ENCODE measurements at regions not wholly inside any gene's neighbourhood (a gene's known extent, or its start where the extent isn't known, plus 50 kb on each side); places are given as distances from the start of the nearest gene placed in this dataset.
"Not testable (repeated sequence)": the region's sequence is repeated elsewhere in the genome, so short reads cannot be mapped to it uniquely, and the experiment has no call there.

- H3K36me3 ChIP-seq (ENCODE audit: control insufficient read depth, insufficient read depth, low read length); H3K27me3 ChIP-seq (ENCODE audit: control insufficient read depth, insufficient read depth, low read length); H3K27ac ChIP-seq (ENCODE audit: low read depth, low read length); H3K9ac ChIP-seq (ENCODE audit: low read length); H3K4me3 ChIP-seq (ENCODE audit: low read depth, low read length); H3K4me1 ChIP-seq (ENCODE audit: control insufficient read depth, insufficient read depth, low read length); H3K9me3 ChIP-seq (ENCODE audit: control insufficient read depth, insufficient read depth, low read depth, low read length): not testable (repeated sequence)
These were observed 1328.4 kb downstream of the RPIA start for GRCh38 chr2:90019908-90020307.

DNA sequence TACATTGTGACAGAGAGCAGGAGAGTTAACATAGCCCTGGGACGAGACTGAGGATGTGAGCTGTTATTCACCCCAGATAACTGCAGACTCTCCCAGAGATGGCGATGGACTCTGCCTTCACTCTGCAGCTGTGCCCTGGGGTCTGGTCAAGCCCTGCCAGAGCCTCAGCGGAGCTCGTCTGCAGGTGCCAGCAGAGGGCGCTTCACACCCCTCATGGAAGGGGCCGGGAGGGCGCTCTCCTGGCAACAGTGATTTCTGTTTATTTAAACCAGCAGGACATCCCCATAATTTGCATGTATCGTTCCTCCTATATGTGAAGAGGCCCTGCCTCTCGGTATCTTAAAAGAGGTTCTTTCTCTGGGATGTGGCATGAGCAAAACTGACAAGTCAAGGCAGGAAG lies 1329.8 kb downstream of the RPIA start:
- not testable (repeated sequence) for H3K4me3 ChIP-seq (ENCODE audit: low read depth, low read length); H3K9ac ChIP-seq (ENCODE audit: low read length); H3K27ac ChIP-seq (ENCODE audit: low read depth, low read length); H3K36me3 ChIP-seq (ENCODE audit: control insufficient read depth, insufficient read depth, low read length); H3K9me3 ChIP-seq (ENCODE audit: control insufficient read depth, insufficient read depth, low read depth, low read length); H3K4me1 ChIP-seq (ENCODE audit: control insufficient read depth, insufficient read depth, low read length); H3K27me3 ChIP-seq (ENCODE audit: control insufficient read depth, insufficient read depth, low read length)

DNA sequence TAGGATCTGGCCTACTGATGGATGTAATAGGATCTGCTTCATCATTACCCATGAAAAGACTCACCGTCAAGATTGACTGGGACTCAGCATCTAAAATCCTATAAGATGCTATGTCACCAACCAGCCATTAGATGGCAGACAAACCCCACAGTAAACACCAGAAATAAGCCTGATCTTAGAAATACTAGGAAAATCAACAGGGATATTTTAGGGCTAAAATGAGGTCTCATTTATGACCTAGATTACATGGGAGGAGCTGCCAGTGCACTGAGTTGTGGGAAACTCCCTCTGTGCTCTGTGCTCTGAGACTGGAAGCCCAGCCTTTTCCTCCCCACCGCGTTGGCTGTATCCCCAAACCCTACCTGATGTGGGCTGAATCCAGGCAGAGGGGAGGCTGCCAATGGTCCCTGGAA lies 1335.8 kb downstream of the RPIA start:
- not testable (repeated sequence) for H3K9me3 ChIP-seq (ENCODE audit: control insufficient read depth, insufficient read depth, low read depth, low read length); H3K27me3 ChIP-seq (ENCODE audit: control insufficient read depth, insufficient read depth, low read length); H3K4me3 ChIP-seq (ENCODE audit: low read depth, low read length); H3K4me1 ChIP-seq (ENCODE audit: control insufficient read depth, insufficient read depth, low read length); H3K9ac ChIP-seq (ENCODE audit: low read length); H3K36me3 ChIP-seq (ENCODE audit: control insufficient read depth, insufficient read depth, low read length); H3K27ac ChIP-seq (ENCODE audit: low read depth, low read length)

GRCh38 chr2:90028381-90029079 lies 1337.1 kb downstream of the RPIA start:
- not testable (repeated sequence) for H3K4me3 ChIP-seq (ENCODE audit: low read depth, low read length); H3K9me3 ChIP-seq (ENCODE audit: control insufficient read depth, insufficient read depth, low read depth, low read length); H3K36me3 ChIP-seq (ENCODE audit: control insufficient read depth, insufficient read depth, low read length); H3K27ac ChIP-seq (ENCODE audit: low read depth, low read length); H3K27me3 ChIP-seq (ENCODE audit: control insufficient read depth, insufficient read depth, low read length); H3K4me1 ChIP-seq (ENCODE audit: control insufficient read depth, insufficient read depth, low read length); H3K9ac ChIP-seq (ENCODE audit: low read length)

DNA sequence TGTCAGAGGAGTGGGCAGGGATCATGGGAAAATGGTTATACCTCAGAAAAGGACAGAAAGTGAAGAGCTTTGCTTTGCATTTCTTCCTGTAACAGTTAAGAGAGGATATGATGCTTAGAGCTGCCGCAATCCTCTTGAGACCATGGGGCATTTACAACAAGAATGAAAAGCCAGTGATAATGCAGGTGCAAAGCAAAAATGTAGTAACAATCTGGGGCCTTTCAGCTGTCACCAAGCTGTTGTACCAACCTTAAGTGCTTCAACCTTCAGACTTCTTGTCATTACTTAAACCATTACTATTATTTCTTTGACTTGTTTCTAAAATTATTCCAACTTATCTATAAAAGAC lies 1337.6 kb downstream of the RPIA start:
- H3K4me1 ChIP-seq (ENCODE audit: control insufficient read depth, insufficient read depth, low read length); H3K9me3 ChIP-seq (ENCODE audit: control insufficient read depth, insufficient read depth, low read depth, low read length); H3K9ac ChIP-seq (ENCODE audit: low read length); H3K4me3 ChIP-seq (ENCODE audit: low read depth, low read length); H3K36me3 ChIP-seq (ENCODE audit: control insufficient read depth, insufficient read depth, low read length); H3K27ac ChIP-seq (ENCODE audit: low read depth, low read length); H3K27me3 ChIP-seq (ENCODE audit: control insufficient read depth, insufficient read depth, low read length): not testable (repeated sequence)

GRCh38 chr2:90032269-90032668 lies 1340.8 kb downstream of the RPIA start:
- H3K9me3 ChIP-seq (ENCODE audit: control insufficient read depth, insufficient read depth, low read depth, low read length); H3K4me3 ChIP-seq (ENCODE audit: low read depth, low read length); H3K36me3 ChIP-seq (ENCODE audit: control insufficient read depth, insufficient read depth, low read length); H3K27me3 ChIP-seq (ENCODE audit: control insufficient read depth, insufficient read depth, low read length); H3K27ac ChIP-seq (ENCODE audit: low read depth, low read length); H3K4me1 ChIP-seq (ENCODE audit: control insufficient read depth, insufficient read depth, low read length); H3K9ac ChIP-seq (ENCODE audit: low read length): not testable (repeated sequence)

- not testable (repeated sequence) for H3K4me1 ChIP-seq (ENCODE audit: control insufficient read depth, insufficient read depth, low read length); H3K27ac ChIP-seq (ENCODE audit: low read depth, low read length)
These were observed 1344.9 kb downstream of the RPIA start for GRCh38 chr2:90036335-90036734.

GRCh38 chr2:90039093-90039492 lies 1347.6 kb downstream of the RPIA start:
- not testable (repeated sequence) for H3K27ac ChIP-seq (ENCODE audit: low read depth, low read length); H3K36me3 ChIP-seq (ENCODE audit: control insufficient read depth, insufficient read depth, low read length); H3K27me3 ChIP-seq (ENCODE audit: control insufficient read depth, insufficient read depth, low read length); H3K4me3 ChIP-seq (ENCODE audit: low read depth, low read length); H3K9ac ChIP-seq (ENCODE audit: low read length); H3K4me1 ChIP-seq (ENCODE audit: control insufficient read depth, insufficient read depth, low read length); H3K9me3 ChIP-seq (ENCODE audit: control insufficient read depth, insufficient read depth, low read depth, low read length)

More at GRCh38 chr2:90036335-90036734, 1344.9 kb downstream of the RPIA start:
- not testable (repeated sequence) for H3K9me3 ChIP-seq (ENCODE audit: control insufficient read depth, insufficient read depth, low read depth, low read length); H3K4me3 ChIP-seq (ENCODE audit: low read depth, low read length); H3K27me3 ChIP-seq (ENCODE audit: control insufficient read depth, insufficient read depth, low read length); H3K36me3 ChIP-seq (ENCODE audit: control insufficient read depth, insufficient read depth, low read length); H3K9ac ChIP-seq (ENCODE audit: low read length)

DNA sequence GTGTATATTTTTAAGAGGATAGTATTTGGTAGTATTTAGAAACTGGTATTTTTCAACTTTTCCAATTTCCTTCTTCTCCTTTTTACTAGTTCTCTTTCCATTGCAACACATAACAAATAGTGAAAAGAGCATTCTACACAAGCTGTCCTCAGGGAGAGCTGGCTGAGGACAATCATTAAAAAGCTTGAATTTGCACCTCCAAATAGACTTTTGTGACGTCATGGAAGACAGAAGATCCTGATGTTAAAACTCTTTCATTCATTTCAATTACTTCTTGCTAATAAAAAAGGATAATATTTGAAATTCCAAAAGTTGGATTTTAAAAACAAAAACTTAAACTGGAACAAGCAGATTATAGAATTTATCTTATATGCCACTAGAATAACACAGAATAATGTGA lies 1356.3 kb downstream of the RPIA start:
- not testable (repeated sequence) for H3K27me3 ChIP-seq (ENCODE audit: control insufficient read depth, insufficient read depth, low read length); H3K4me3 ChIP-seq (ENCODE audit: low read depth, low read length); H3K36me3 ChIP-seq (ENCODE audit: control insufficient read depth, insufficient read depth, low read length); H3K9ac ChIP-seq (ENCODE audit: low read length); H3K9me3 ChIP-seq (ENCODE audit: control insufficient read depth, insufficient read depth, low read depth, low read length); H3K27ac ChIP-seq (ENCODE audit: low read depth, low read length); H3K4me1 ChIP-seq (ENCODE audit: control insufficient read depth, insufficient read depth, low read length)

DNA sequence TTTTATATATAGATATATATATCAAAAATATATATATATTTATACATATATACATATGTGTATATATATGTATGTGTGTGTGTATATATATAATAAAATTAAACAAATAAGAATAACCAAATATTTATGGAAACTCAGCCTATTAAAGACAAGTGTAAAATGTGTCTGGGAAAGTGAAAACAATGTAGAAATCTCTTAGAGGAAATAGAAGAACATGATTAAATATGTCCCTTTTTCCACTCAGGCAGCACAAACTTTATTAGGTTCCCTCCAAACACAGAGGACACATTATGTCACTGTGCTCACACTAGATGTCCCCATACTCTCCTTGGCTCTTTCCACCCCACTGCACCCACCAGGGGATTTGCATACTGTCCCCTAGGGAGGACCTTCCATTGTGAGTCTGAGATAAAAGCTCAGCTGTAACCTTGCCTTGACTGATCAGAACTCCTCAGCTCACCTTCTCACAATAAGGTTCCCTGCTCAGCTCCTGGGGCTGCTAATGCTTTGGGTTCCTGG lies 1360.7 kb downstream of the RPIA start:
- not testable (repeated sequence) for H3K27me3 ChIP-seq (ENCODE audit: control insufficient read depth, insufficient read depth, low read length); H3K27ac ChIP-seq (ENCODE audit: low read depth, low read length); H3K9me3 ChIP-seq (ENCODE audit: control insufficient read depth, insufficient read depth, low read depth, low read length); H3K9ac ChIP-seq (ENCODE audit: low read length); H3K4me1 ChIP-seq (ENCODE audit: control insufficient read depth, insufficient read depth, low read length); H3K36me3 ChIP-seq (ENCODE audit: control insufficient read depth, insufficient read depth, low read length); H3K4me3 ChIP-seq (ENCODE audit: low read depth, low read length)

DNA sequence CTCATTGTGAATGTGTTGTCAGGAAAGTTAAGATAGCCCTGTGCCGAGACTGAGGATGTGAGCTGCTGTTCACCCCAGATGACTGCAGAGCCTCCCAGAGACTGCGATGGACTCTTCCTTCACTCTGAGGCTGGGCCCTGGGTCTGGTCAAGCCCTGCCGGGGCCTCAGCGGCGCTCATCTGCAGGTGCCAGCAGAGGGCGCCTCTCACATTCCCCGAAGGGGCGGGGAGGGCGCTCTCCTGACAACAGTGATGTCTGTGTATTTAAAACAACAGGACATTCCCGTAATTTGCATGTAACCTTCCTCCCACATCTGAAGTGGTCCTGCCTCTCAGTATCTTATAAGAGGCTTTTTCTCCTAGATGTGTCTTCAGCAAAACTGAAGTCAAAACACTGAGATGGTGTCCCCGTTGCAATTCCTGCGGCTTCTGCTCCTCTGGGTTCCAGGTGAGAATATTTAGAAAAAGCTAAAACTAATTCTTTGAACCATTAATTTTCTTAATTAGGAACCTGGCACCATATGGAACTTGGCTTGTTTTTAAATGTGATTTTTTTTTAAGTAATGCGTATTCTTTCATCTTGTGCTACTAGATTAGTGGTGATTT lies 1377.9 kb downstream of the RPIA start:
- H3K4me1 ChIP-seq (ENCODE audit: control insufficient read depth, insufficient read depth, low read length), result no peaks in the 10 kb centered on the region
- no peak overlapping the region for H3K4me3 ChIP-seq (ENCODE audit: low read depth, low read length)
- no peaks in the 10 kb centered on the region for H3K27me3 ChIP-seq (ENCODE audit: control insufficient read depth, insufficient read depth, low read length)
- H3K9me3 ChIP-seq (ENCODE audit: control insufficient read depth, insufficient read depth, low read depth, low read length), result peaks cover 4% of the 10 kb centered on the region; the same call in 1 of the 2 replicates
- H3K36me3 ChIP-seq (ENCODE audit: control insufficient read depth, insufficient read depth, low read length), result no peaks in the 10 kb centered on the region
- H3K27ac ChIP-seq (ENCODE audit: low read depth, low read length), result no peak overlapping the region
- H3K9ac ChIP-seq (ENCODE audit: low read length), result no peak overlapping the region

Measured in HUES6 (cell line).